Activated CD4-positive, alpha-beta T cell treated with anti-CD3 and anti-CD28 coated beads, Interleukin-2, amount 50 U/mL, for 1 hour (primary cell): ENCODE measurements at regions not wholly inside any gene's neighbourhood (a gene's known extent, or its start where the extent isn't known, plus 50 kb on each side); places are given as distances from the start of the nearest gene placed in this dataset.

Experiments used
- DNase-seq: peaks from one replicate; pipeline ENCODE4 v3.0.0-alpha.2; 2020

- DNase-seq, result no peak
Measured at GRCh38 chr1:228899421-228899956, 164.2 kb downstream of the RHOU start.

GRCh38 chr1:228900099-228900885 lies 165.0 kb downstream of the RHOU start:
- DNase-seq, result no peak

- DNase-seq, result no peak
Measured at GRCh38 chr1:228900886-228901392, 165.7 kb downstream of the RHOU start.

- DNase-seq, result no peak
Measured at GRCh38 chr1:228901936-228902681, 166.8 kb downstream of the RHOU start.

GRCh38 chr1:228902781-228903433 lies 167.6 kb downstream of the RHOU start:
- no peak for DNase-seq

GRCh38 chr1:228903434-228904071 lies 168.3 kb downstream of the RHOU start:
- no peak for DNase-seq

- no peak for DNase-seq
Measured at GRCh38 chr1:228904222-228904621, 168.9 kb downstream of the RHOU start.

GRCh38 chr1:228905701-228906101 lies 170.4 kb downstream of the RHOU start:
- no peak for DNase-seq

GRCh38 chr1:228906223-228906860 lies 171.1 kb downstream of the RHOU start:
- no peak for DNase-seq

- DNase-seq, result no peak
Measured at GRCh38 chr1:228911225-228912210, 176.2 kb downstream of the RHOU start.

GRCh38 chr1:228913626-228914414 lies 178.5 kb downstream of the RHOU start:
- no peak for DNase-seq

- no peak for DNase-seq
Measured at GRCh38 chr1:228914700-228915099, 179.4 kb downstream of the RHOU start.

GRCh38 chr1:228917342-228917741 lies 182.1 kb downstream of the RHOU start:
- DNase-seq, result no peak

GRCh38 chr1:228917755-228918154 lies 182.5 kb downstream of the RHOU start:
- DNase-seq, result no peak

GRCh38 chr1:228918335-228918734 lies 183.1 kb downstream of the RHOU start:
- DNase-seq, result no peak

GRCh38 chr1:228919914-228920313 lies 184.6 kb downstream of the RHOU start:
- no peak for DNase-seq

- no peak for DNase-seq
Measured at GRCh38 chr1:228920831-228921230, 185.6 kb downstream of the RHOU start.

GRCh38 chr1:228921481-228921880 lies 186.2 kb downstream of the RHOU start:
- DNase-seq, result no peak

GRCh38 chr1:228922722-228923376 lies 187.6 kb downstream of the RHOU start:
- no peak for DNase-seq
